Coronary artery (tissue), 2 donors: ENCODE measurements at regions not wholly inside any gene's neighbourhood (a gene's known extent, or its start where the extent isn't known, plus 50 kb on each side); places are given as distances from the start of the nearest gene placed in this dataset.

ENCODE experiments used
- DNase-seq: peaks from one replicate; pipeline ENCODE4 v3.0.0-alpha.2; 2017; ENCODE audit warnings: low spot score
- H3K27ac ChIP-seq, 2 donors: fragments of 200-600 bp; sonication (generic); one replicate each; pipeline ENCODE4 v1.5.1; 2016 to 2019
- H3K4me3 ChIP-seq: fragments of 200-600 bp; sonication (generic); 2 replicates; pipeline ENCODE4 v1.5.1; 2016; ENCODE audit warnings: mild to moderate bottlenecking, moderate library complexity
- CTCF ChIP-seq: fragments of 200-600 bp; sonication (generic); IDR thresholded peaks from one replicate; pipeline ENCODE4 v1.5.1; 2019; ENCODE audit warnings: antibody characterized with exemption

- no peak for DNase-seq
- H3K4me3 ChIP-seq = no peak overlapping the region
- H3K27ac ChIP-seq = no peak overlapping the region
- TF ChIP-seq CTCF = no peak
These were observed 621.2 kb upstream of the SPRY2 start for GRCh38 chr13:80962173-80962572.

DNA sequence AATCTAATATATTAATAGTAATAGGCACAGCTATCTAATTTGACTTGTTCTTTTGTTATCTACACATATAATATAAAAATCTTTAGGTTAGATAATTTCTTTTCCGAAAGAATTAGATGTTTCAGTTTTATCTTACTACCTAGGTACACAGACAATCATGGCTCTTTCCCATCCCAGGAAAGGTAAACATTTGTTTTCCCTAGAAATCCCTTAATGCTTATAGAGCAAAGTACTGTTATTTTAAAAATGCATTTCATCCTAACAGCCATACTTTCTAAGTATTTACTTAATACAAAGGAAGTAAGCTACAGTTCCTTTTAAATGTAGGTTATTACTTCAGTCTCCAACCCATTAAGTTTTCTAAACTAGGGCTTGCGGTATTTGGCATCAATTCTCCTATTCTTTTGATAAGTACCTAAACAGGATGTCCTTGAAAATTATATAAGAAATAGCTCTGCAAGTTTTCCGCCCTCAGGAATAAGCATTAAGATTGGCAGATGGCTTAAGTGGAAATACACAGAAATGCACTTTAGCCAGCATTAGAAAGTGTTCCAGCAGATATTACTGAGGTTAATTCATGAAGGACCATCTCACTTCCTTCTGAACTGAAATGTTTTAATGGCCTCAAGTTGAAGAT lies 616.2 kb upstream of the SPRY2 start:
- TF ChIP-seq CTCF = no peak
- Histone ChIP-seq H3K4me3 (no peak overlapping the region), H3K27ac (no peak overlapping the region)
- no peak for DNase-seq

- TF ChIP-seq CTCF = no peak
- no peak overlapping the region for H3K4me3 ChIP-seq
- no peak overlapping the region for H3K27ac ChIP-seq
- no peak for DNase-seq
These were observed 614.6 kb upstream of the SPRY2 start for GRCh38 chr13:80955501-80955900.

DNA sequence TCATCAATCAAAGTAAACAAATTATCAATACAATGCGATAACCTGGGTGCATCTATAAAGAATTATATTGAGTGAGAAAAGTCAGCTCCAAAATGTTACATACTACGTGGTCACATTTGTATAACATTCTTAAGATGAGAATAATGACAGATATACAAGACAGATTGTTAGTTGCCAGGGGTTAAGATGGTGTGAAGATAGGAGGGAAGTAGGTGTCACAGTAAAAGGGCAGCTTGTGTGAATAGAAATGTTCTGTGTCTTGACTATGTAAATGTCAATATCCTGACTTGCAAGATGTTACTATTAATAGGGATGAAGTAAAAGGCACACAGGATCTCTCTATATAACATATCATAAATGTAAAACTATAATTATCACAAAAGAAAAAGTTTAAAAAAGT lies 611.2 kb upstream of the SPRY2 start:
- TF ChIP-seq CTCF = no peak
- DNase-seq = no peak
- H3K4me3 ChIP-seq = no peak overlapping the region
- H3K27ac ChIP-seq = no peak overlapping the region

DNA sequence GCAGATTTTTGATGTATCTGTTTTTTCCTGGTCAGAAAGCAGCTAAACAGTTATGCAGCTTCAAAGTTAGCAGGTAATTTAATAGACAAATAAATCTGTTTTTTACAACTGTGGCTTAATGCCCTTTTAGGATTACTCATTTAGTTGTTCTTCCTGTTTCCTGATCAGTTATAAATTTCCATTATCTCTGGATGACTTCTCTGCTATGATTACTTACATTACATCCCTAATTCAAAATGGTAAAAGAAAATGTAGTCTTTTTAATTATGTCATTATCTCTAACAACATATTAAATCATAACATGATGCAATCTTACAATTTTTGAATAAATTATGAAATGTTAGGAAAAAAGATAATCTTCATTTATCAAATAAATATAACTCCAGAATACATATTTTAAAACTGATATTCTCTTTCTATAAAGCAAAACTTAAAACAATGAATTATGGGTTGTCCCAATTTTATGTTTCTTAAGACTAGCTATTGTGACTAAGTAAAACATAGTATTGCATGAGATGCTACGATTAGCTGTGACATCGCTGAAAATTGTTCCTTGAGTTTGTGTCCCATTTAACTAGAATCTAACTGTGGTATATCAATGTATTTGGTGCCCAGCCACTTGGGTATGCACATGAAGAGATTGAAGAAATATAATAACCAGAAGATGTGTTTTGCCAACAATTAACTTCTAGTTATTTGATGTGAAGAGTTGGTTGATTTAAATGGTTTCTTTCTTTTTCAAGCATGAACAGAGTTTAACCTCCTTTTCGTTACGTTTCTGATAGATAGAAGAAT lies 605.3 kb upstream of the SPRY2 start:
- Histone ChIP-seq H3K27ac (no peak overlapping the region), H3K4me3 (no peak overlapping the region)
- DNase-seq = no peak
- TF ChIP-seq CTCF = no peak

DNA sequence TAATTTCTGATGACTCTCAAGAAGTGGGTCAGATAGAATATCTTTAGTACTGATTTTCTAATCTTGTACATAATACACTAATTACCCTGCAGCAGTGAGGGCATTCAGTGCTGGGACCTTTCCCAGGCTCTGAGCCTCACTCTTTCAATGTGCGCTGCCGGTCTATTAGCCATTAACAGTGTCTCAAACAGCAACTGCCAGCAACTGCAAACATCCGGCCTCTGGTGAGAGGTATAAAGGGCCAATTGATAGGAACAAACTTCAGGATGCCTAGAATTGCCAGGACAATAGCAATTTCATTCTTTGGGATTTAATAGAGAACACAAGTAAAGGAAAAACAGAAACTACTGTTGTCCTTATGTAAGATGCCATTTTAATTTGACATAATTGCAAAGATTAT lies 604.4 kb upstream of the SPRY2 start:
- H3K4me3 ChIP-seq = no peak overlapping the region
- no peak for DNase-seq
- TF ChIP-seq CTCF = no peak
- no peak overlapping the region for H3K27ac ChIP-seq

DNA sequence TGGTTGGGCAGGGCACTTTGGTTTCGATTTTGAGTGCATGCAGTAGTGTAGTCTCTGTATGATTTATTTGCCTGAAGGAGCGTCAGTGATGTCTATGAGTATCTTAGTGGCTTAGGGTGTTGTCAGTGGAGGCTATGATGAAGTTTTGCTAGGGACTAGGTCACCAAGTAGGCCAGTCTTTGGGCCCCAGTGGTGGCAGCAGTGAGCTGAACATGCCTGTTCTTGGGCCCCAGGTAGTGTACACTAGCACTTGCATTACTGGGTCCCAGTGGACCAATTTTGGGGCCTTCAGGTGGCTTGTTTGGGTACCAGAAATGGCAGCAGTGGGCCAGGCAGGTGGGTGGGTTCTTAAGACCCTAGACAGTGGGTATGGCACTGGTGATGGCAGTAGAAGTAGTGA lies 598.7 kb upstream of the SPRY2 start:
- DNase-seq = no peak
- H3K4me3 ChIP-seq = no peak overlapping the region
- no peak for TF ChIP-seq CTCF

More for the DNA sequence above, 598.7 kb upstream of the SPRY2 start:
- H3K27ac ChIP-seq = no peak overlapping the region
